Peyer's patch (tissue), 4 donors: ENCODE measurements at regions not wholly inside any gene's neighbourhood (a gene's known extent, or its start where the extent isn't known, plus 50 kb on each side); places are given as distances from the start of the nearest gene placed in this dataset.

Experiments
- DNase-seq, 3 donors: peaks; one replicate each; pipeline ENCODE4 v3.0.0-alpha.2; 2017 to 2019
- H3K27ac ChIP-seq, 4 donors: fragments of 200-600 bp; sonication (generic); one replicate each; pipeline ENCODE4 v1.5.1; 2016 to 2019
- H3K27me3 ChIP-seq, 2 donors: fragments of 200-600 bp; sonication (generic); one replicate each; pipeline ENCODE4 v1.5.1; 2019
- H3K36me3 ChIP-seq, 3 donors: fragments of 200-600 bp; sonication (generic); one replicate each; pipeline ENCODE4 v1.5.1; 2016 to 2019
- H3K4me1 ChIP-seq, 4 donors: fragments of 200-600 bp; sonication (generic); one replicate each; pipeline ENCODE4 v1.5.1; 2016 to 2019
- H3K4me3 ChIP-seq, 4 donors: fragments of 200-600 bp; sonication (generic); 1 replicate in 3 of 4; 2 replicates in 1 of 4; pipeline ENCODE4 v1.5.1; 2016 to 2019; ENCODE audit warnings: mild to moderate bottlenecking in 1 of 4
- H3K9me3 ChIP-seq, 4 donors: fragments of 200-600 bp; sonication (generic); one replicate each; pipeline ENCODE4 v1.5.1; 2016 to 2019; ENCODE audit warnings: mild to moderate bottlenecking in 1 of 4
- POLR2A ChIP-seq, 2 donors: fragments of 450-650 bp; IDR thresholded peaks; one replicate each; pipeline ENCODE4 v1.5.1; 2017; ENCODE audit warnings: antibody characterized with exemption in 2 of 2, mild to moderate bottlenecking in 2 of 2, moderate library complexity in 2 of 2
- TF ChIP-seq, protein P1 (sequence below), 6 experiments: fragments of 450-650 bp in 4 of 6; fragments of 200-600 bp in 2 of 6; sonication (generic) in 1 of 6; IDR thresholded peaks; one replicate each; pipeline ENCODE4 v1.5.1; 2017 to 2019; ENCODE audit warnings: antibody characterized with exemption in 6 of 6, mild to moderate bottlenecking in 3 of 6, moderate library complexity in 1 of 6

DNA sequence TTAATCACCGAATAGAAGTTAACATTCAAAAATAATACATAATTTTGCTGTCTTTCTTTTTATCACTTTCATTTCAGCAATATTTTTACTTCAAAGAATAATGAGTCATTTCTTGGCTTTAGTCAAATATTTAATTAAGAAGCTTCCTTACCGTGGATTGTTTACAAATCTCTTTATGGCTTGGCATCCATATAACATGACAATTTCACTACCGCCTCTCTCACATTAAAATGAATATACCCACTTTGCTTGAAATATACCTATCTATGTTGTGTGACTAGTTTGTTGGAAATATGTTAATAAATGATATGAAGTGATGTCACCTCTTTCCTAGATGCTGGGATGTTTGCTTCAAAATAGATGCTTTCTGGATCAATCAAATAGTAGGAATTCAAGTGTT is 1203.9 kb downstream of the AMY1C start:
- Histone ChIP-seq H3K27me3 (no peaks in the 10 kb centered on the region), H3K27ac (no peak overlapping the region), H3K4me1 (no peaks in the 10 kb centered on the region), H3K4me3 (no peak overlapping the region), H3K36me3 (no peaks in the 10 kb centered on the region), H3K9me3 (no peaks in the 10 kb centered on the region)
- TF ChIP-seq POLR2A (IDR thresholded peaks at IDR 0.05) = no peak
- TF ChIP-seq, protein P1, sequence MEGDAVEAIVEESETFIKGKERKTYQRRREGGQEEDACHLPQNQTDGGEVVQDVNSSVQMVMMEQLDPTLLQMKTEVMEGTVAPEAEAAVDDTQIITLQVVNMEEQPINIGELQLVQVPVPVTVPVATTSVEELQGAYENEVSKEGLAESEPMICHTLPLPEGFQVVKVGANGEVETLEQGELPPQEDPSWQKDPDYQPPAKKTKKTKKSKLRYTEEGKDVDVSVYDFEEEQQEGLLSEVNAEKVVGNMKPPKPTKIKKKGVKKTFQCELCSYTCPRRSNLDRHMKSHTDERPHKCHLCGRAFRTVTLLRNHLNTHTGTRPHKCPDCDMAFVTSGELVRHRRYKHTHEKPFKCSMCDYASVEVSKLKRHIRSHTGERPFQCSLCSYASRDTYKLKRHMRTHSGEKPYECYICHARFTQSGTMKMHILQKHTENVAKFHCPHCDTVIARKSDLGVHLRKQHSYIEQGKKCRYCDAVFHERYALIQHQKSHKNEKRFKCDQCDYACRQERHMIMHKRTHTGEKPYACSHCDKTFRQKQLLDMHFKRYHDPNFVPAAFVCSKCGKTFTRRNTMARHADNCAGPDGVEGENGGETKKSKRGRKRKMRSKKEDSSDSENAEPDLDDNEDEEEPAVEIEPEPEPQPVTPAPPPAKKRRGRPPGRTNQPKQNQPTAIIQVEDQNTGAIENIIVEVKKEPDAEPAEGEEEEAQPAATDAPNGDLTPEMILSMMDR (IDR thresholded peaks at IDR 0.05) = no peak
- DNase-seq = no peak

DNA sequence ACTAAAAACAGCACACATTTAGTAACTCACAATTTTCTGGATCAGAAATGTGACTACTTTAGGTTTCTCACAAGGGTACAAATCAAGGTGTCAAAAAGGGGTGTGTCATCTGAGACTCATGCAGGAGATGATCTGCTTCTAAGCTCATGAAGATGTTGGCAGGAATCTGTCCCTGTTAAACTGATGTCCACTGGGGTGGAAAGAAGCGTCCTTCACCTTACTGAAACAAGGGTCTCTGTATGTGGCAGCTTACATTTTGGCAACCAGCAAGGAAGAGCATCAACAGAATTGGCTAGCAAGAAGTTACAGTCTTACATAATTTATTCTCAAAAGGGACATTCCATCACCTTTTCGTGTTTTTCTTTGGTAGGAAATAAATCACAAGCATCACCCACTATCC is 1223.8 kb downstream of the AMY1C start:
- no peak for DNase-seq
- no peak for TF ChIP-seq POLR2A (IDR thresholded peaks at IDR 0.05)
- TF ChIP-seq, protein P1 (IDR thresholded peaks at IDR 0.05) = no peak
- H3K4me1 ChIP-seq = no peaks in the 10 kb centered on the region
- no peaks in the 10 kb centered on the region for H3K9me3 ChIP-seq
- no peak overlapping the region for H3K27ac ChIP-seq
- no peaks in the 10 kb centered on the region for H3K27me3 ChIP-seq
- H3K4me3 ChIP-seq = no peak overlapping the region
- H3K36me3 ChIP-seq = no peaks in the 10 kb centered on the region

DNA sequence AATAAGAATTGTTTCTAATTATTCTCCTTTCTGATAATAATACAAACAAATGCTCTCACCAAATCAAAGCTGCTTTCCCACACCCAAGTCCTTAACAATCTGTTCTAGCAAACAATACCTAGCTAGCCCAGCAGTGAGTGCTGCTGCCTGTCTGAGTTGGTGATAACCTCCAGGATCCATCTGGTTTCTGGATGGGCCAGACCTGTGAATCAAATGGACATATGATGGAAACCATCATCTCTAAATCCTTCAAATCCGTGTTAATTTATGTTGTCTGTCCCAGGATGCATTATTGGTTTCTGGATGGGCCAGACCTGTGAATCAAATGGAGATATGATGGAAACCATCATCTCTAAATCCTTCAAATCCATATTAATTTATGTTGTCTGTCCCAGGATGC is 1230.0 kb downstream of the AMY1C start:
- no peak for DNase-seq
- Histone ChIP-seq H3K27ac (no peak overlapping the region), H3K4me1 (no peaks in the 10 kb centered on the region), H3K36me3 (no peaks in the 10 kb centered on the region), H3K9me3 (peaks cover 0 to 3% (median 0%) of the 10 kb centered on the region in 4 donors), H3K4me3 (no peak overlapping the region), H3K27me3 (no peaks in the 10 kb centered on the region)
- TF ChIP-seq, protein P1 (IDR thresholded peaks at IDR 0.05) = no peak
- no peak for TF ChIP-seq POLR2A (IDR thresholded peaks at IDR 0.05)

DNA sequence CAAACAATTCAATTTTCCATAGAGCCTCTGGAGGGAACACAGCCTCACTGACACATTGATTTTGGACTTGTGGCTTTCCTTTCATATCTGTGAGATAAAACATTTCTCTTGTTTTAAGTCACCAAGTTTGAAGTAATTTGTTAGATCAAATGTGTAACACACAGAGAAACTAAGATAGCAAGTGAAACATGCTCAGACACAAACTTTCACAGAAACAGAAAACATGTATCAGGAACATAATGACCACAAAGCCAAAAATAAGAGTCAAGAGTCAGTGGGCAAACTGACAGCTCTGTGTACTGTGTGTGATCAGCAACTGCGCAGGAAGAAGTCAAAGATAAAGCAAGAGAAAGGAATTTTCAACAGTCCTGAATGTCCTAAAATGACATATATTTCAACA is 1237.5 kb downstream of the AMY1C start:
- Histone ChIP-seq H3K4me3 (no peak overlapping the region), H3K36me3 (no peaks in the 10 kb centered on the region), H3K27me3 (no peaks in the 10 kb centered on the region), H3K4me1 (no peaks in the 10 kb centered on the region), H3K27ac (no peak overlapping the region), H3K9me3 (no peaks in the 10 kb centered on the region)
- DNase-seq = no peak
- TF ChIP-seq, protein P1 (IDR thresholded peaks at IDR 0.05) = no peak
- no peak for TF ChIP-seq POLR2A (IDR thresholded peaks at IDR 0.05)

DNA sequence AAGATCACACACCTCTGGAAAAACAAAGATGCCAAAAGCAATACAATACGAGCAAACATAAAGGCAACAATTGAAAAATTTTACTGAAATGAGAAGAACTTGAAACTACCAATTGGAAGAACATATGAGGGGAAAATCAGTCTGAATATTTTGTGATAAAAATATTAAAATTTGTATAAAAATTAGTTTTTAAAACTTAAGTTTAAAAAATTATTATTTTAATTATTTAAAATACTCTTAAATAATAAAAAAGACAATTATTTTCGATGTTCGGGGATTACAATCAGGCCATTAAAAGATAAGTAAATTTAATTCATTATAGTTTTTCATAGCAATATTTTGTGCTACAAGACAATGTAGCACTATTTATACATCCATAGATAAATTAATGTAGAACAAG is 1239.3 kb downstream of the AMY1C start:
- DNase-seq = no peak
- Histone ChIP-seq H3K36me3 (no peaks in the 10 kb centered on the region), H3K27me3 (no peaks in the 10 kb centered on the region), H3K9me3 (no peaks in the 10 kb centered on the region), H3K4me1 (no peaks in the 10 kb centered on the region), H3K27ac (no peak overlapping the region), H3K4me3 (no peak overlapping the region)
- TF ChIP-seq, protein P1 (IDR thresholded peaks at IDR 0.05) = no peak
- no peak for TF ChIP-seq POLR2A (IDR thresholded peaks at IDR 0.05)

DNA sequence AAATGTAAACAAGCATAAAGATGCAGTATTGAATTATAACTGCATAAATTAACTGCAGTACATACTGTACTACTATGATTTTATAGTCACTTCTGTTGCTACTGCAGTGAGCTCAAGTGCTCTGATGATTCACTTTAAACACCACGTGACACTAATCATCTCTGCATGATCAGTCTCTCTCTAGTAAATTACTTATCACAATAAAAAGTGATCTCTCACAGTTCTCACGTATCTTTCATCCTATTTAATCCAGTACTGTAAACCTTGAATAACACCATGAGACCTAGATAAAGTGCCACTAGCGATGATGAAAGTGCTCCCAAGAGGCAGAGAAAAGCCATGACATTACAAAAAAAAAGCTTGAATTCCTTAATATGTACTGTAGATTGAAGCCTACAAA is 1242.0 kb downstream of the AMY1C start:
- Histone ChIP-seq H3K27me3 (no peaks in the 10 kb centered on the region), H3K4me3 (no peak overlapping the region), H3K4me1 (no peaks in the 10 kb centered on the region), H3K36me3 (no peaks in the 10 kb centered on the region), H3K9me3 (no peaks in the 10 kb centered on the region), H3K27ac (no peak overlapping the region)
- TF ChIP-seq POLR2A (IDR thresholded peaks at IDR 0.05) = no peak
- TF ChIP-seq, protein P1 (IDR thresholded peaks at IDR 0.05) = no peak
- no peak for DNase-seq
